ENCODE measurements at regions not wholly inside any gene's neighbourhood (a gene's known extent, or its start where the extent isn't known, plus 50 kb on each side); places are given as distances from the start of the nearest gene placed in this dataset.

GRCh38 chr11:19648321-19648720 lies 64.3 kb upstream of the NAV2 start:
- H3K27me3 ChIP-seq (ENCODE audit: control insufficient read depth in 2 of 2, insufficient read depth in 2 of 2, low read length in 2 of 2), result no peaks in the 10 kb centered on the region
- no peaks in the 10 kb centered on the region for H3K9me3 ChIP-seq (replicated peaks; ENCODE audit: control insufficient read depth, insufficient read depth, low read length)
- no peak overlapping the region for H2AFZ ChIP-seq (ENCODE audit: low read depth, low read length)
- no peak overlapping the region for H3K4me3 ChIP-seq (replicated peaks in 1 of 3; ENCODE audit: insufficient read depth in 1 of 3, low read depth in 1 of 3, low read length in 3 of 3)
- no peak overlapping the region for H3K27ac ChIP-seq (ENCODE audit: insufficient read depth, low read depth, low read length)
- no peaks in the 10 kb centered on the region for H3K9me1 ChIP-seq (replicated peaks; ENCODE audit: control insufficient read depth, extremely low read depth, insufficient read depth, low read length)
- no peak overlapping the region for H3K9ac ChIP-seq (replicated peaks; ENCODE audit: extremely low read depth, insufficient read depth, low read length)
- intact Hi-C loops (cut with micrococcal nuclease) (no loop called here), dilution Hi-C loops (cut with MboI; ENCODE audit: extremely low pct_ligation_motif_present, low sequenced_read_pairs) (no loop called here)
- FAIRE-seq (no peak), DNase-seq (ENCODE audit: low read depth, low spot score) (no peak)
- no peak overlapping the region for H3K4me2 ChIP-seq (ENCODE audit: insufficient read depth, low read length)
- ChIA-PET POLR2A (no interaction called here), CTCF (interaction anchor here (1.2 to 2.3 kb wide), 3 partner anchors 9 to 11 kb away, joined by 3 to 6 read pairs (median 4); no protein-coding TSS in a partner anchor)
- no TSS peak for BruUV-seq (replicated peaks)
- H3K4me1 ChIP-seq (ENCODE audit: control insufficient read depth, extremely low read depth, insufficient read depth, low read length), result no peaks in the 10 kb centered on the region
- TF ChIP-seq POLR2AphosphoS5 (IDR thresholded peaks at IDR 0.05; ENCODE audit: insufficient read depth, low read depth, low read length) (no peak), EZH2 (IDR thresholded peaks at IDR 0.05; ENCODE audit: borderline replicate concordance, low read depth, low read length, severe bottlenecking) (no peak), MAX (IDR thresholded peaks at IDR 0.05; ENCODE audit: insufficient read depth, insufficient read length) (no peak)
- H3K79me2 ChIP-seq (ENCODE audit: control insufficient read depth, insufficient read depth, low read length), result no peaks in the 10 kb centered on the region
- H3K36me3 ChIP-seq (ENCODE audit: control insufficient read depth in 2 of 2, extremely low read depth in 1 of 2, insufficient read depth in 2 of 2, low read length in 2 of 2), result no peaks in the 10 kb centered on the region
- H4K20me1 ChIP-seq (replicated peaks; ENCODE audit: control insufficient read depth, extremely low read depth, insufficient read depth, low read length), result no peaks in the 10 kb centered on the region

GRCh38 chr11:19647816-19648215 lies 64.8 kb upstream of the NAV2 start:
- no peaks in the 10 kb centered on the region for H3K9me3 ChIP-seq (replicated peaks; ENCODE audit: control insufficient read depth, insufficient read depth, low read length)
- H3K4me1 ChIP-seq (ENCODE audit: control insufficient read depth, extremely low read depth, insufficient read depth, low read length), result no peaks in the 10 kb centered on the region
- no peak overlapping the region for H3K4me3 ChIP-seq (replicated peaks in 1 of 3; ENCODE audit: insufficient read depth in 1 of 3, low read depth in 1 of 3, low read length in 3 of 3)
- POLR2A ChIA-PET, result no interaction called here
- no peak overlapping the region for H3K9ac ChIP-seq (replicated peaks; ENCODE audit: extremely low read depth, insufficient read depth, low read length)
- FAIRE-seq (no peak), DNase-seq (ENCODE audit: low read depth, low spot score) (no peak)
- H4K20me1 ChIP-seq (replicated peaks; ENCODE audit: control insufficient read depth, extremely low read depth, insufficient read depth, low read length), result no peaks in the 10 kb centered on the region
- BruUV-seq (replicated peaks), result no TSS peak
- no peaks in the 10 kb centered on the region for H3K36me3 ChIP-seq (ENCODE audit: control insufficient read depth in 2 of 2, extremely low read depth in 1 of 2, insufficient read depth in 2 of 2, low read length in 2 of 2)
- TF ChIP-seq MYC (IDR thresholded peaks at IDR 0.05; ENCODE audit: low read depth, low read length), result no peak
- TF ChIP-seq JUN (IDR thresholded peaks at IDR 0.05; ENCODE audit: borderline replicate concordance, insufficient read depth, insufficient read length, low read depth), result no peak
- no peak for TF ChIP-seq EZH2 (IDR thresholded peaks at IDR 0.05; ENCODE audit: borderline replicate concordance, low read depth, low read length, severe bottlenecking)
- no peak for TF ChIP-seq POLR2A (IDR thresholded peaks at IDR 0.05; ENCODE audit: low read depth, low read length)
- no peak for TF ChIP-seq POLR2AphosphoS5 (IDR thresholded peaks at IDR 0.05; ENCODE audit: insufficient read depth, low read depth, low read length)
- TF ChIP-seq GATA2 (IDR thresholded peaks at IDR 0.05; ENCODE audit: insufficient read depth, insufficient read length, low read depth, low read length), result no peak
- TF ChIP-seq FOS (IDR thresholded peaks at IDR 0.05; ENCODE audit: borderline replicate concordance, insufficient read depth, low read length), result no peak
- no peak for TF ChIP-seq CTCF (IDR thresholded peaks at IDR 0.05; ENCODE audit: extremely low read depth in 1 of 2, insufficient read depth in 1 of 2, low read depth in 1 of 2, low read length in 2 of 2)
- TF ChIP-seq MAX (IDR thresholded peaks at IDR 0.05; ENCODE audit: insufficient read depth, insufficient read length), result no peak
- H3K9me1 ChIP-seq (replicated peaks; ENCODE audit: control insufficient read depth, extremely low read depth, insufficient read depth, low read length), result no peaks in the 10 kb centered on the region
- H3K4me2 ChIP-seq (ENCODE audit: insufficient read depth, low read length), result no peak overlapping the region
- CTCF ChIA-PET, result interaction anchor here (1.2 to 2.3 kb wide), 5 partner anchors 9 to 81 kb away, joined by 3 to 7 read pairs (median 4); no protein-coding TSS in a partner anchor
- no peaks in the 10 kb centered on the region for H3K27me3 ChIP-seq (ENCODE audit: control insufficient read depth in 2 of 2, insufficient read depth in 2 of 2, low read length in 2 of 2)
- intact Hi-C loops (cut with micrococcal nuclease) (no loop called here), dilution Hi-C loops (cut with MboI; ENCODE audit: extremely low pct_ligation_motif_present, low sequenced_read_pairs) (no loop called here)
- no peak overlapping the region for H3K27ac ChIP-seq (ENCODE audit: insufficient read depth, low read depth, low read length)
- no peaks in the 10 kb centered on the region for H3K79me2 ChIP-seq (ENCODE audit: control insufficient read depth, insufficient read depth, low read length)
- H2AFZ ChIP-seq (ENCODE audit: low read depth, low read length), result no peak overlapping the region

Measured in endothelial cell of umbilical vein (primary cell).